Activated T-helper 2 cell treated with anti-CD3 and anti-CD28 coated beads, Interferon-gamma antibody, Interleukin-2, Interleukin-4, amounts not matched to agents 10 μg/mL and 5 μg/mL and 100 μg/mL, durations not matched to agents 14 hours and 24 hours and 36 hours (primary cell): ENCODE measurements at regions not wholly inside any gene's neighbourhood (a gene's known extent, or its start where the extent isn't known, plus 50 kb on each side); places are given as distances from the start of the nearest gene placed in this dataset.

Experiments
- DNase-seq: peaks from one replicate; pipeline ENCODE4 v3.0.0; 2021; ENCODE audit warnings: low spot score
- H3K27ac Mint-ChIP-seq: one replicate; pipeline ENCODE4 v1.8.0; 2021; ENCODE audit warnings: mixed read lengths
- H3K27me3 Mint-ChIP-seq: one replicate; pipeline ENCODE4 v1.8.0; 2021; ENCODE audit warnings: low read depth, mixed read lengths
- H3K36me3 Mint-ChIP-seq: one replicate; pipeline ENCODE4 v1.8.0; 2021; ENCODE audit warnings: low read depth, mixed read lengths
- H3K4me1 Mint-ChIP-seq: one replicate; pipeline ENCODE4 v1.8.0; 2021; ENCODE audit warnings: low read depth, mixed read lengths
- H3K4me3 Mint-ChIP-seq: one replicate; pipeline ENCODE4 v1.8.0; 2021; ENCODE audit warnings: low read depth, mild to moderate bottlenecking, moderate library complexity, mixed read lengths
- H3K9me3 Mint-ChIP-seq: one replicate; pipeline ENCODE4 v1.8.0; 2021; ENCODE audit warnings: mixed read lengths
- intact Hi-C: fragments of 100-400 bp; cut with micrococcal nuclease; formaldehyde crosslinking; loops from one replicate; pipeline ENCODE4 v1.15.1; 2023

DNA sequence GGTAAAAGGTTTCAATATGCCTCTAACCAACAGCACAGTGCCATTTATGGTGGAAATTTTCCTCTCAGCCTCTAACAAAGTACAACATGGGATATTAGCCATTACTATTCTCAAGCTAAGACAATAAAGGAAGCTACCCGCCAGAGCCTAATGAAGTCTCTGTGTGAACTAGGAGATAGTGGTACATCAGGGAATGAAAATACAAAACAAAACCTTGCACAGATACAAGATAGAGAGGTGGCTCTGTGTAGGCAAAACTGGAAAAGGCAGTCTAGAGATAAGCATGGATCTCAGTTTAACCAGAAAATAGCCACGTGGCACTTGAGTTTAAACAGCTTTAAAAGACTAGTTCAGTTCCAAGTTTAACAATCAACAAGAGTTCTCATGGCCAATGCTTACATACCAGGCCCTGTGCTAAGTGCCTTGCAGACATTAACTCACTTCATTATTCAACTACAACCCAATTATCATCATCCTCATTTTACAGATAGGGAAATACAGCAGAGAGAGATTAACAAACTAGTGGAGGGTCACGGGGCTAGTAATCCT, 279.3 kb downstream of the IGSF11 start:
- Mint-ChIP-seq H3K4me3 (no peak overlapping the region), H3K27ac (no peak overlapping the region), H3K9me3 (no peaks in the 10 kb centered on the region), H3K4me1 (no peaks in the 10 kb centered on the region), H3K27me3 (no peaks in the 10 kb centered on the region), H3K36me3 (no peaks in the 10 kb centered on the region)
- no peak for DNase-seq
- intact Hi-C loops: no loop called here

DNA sequence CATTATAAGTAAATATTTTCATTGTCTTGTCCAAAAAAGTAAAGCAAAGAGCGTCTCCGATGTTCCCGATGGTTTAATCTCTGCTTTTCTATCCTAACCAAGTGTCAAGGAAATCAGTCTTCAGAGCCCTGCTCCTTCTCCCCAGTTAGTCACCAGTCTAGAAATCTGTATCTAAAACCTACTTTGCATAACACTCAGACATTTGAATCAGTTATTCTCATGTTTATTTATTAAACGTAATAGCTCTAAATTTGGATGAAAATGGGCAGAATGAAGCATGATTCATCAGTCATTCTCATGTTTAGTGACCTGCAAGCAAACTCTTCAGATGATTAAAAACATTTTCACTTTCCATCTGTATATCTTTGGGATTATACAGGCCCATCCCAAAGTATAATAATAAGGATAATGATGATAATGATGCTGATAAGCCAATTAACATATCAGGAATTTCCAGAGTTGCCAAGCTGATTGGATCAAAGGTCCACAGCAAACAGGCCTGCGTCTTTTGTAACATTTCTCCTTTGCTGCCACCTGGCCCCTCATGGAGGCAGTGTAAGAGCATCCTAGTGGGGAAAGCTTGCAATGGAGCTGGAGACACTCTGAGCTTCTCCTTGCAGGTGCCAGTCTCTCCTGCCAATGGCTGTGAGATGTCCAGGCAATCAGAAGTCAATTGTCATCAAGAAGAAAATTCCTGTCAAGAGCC, 273.9 kb downstream of the IGSF11 start:
- no peaks in the 10 kb centered on the region for H3K36me3 Mint-ChIP-seq
- intact Hi-C loops: no loop called here
- no peaks in the 10 kb centered on the region for H3K4me1 Mint-ChIP-seq
- no peak for DNase-seq
- no peak overlapping the region for H3K27ac Mint-ChIP-seq
- H3K4me3 Mint-ChIP-seq: no peak overlapping the region
- H3K9me3 Mint-ChIP-seq: no peaks in the 10 kb centered on the region
- peaks cover 2% of the 10 kb centered on the region for H3K27me3 Mint-ChIP-seq

DNA sequence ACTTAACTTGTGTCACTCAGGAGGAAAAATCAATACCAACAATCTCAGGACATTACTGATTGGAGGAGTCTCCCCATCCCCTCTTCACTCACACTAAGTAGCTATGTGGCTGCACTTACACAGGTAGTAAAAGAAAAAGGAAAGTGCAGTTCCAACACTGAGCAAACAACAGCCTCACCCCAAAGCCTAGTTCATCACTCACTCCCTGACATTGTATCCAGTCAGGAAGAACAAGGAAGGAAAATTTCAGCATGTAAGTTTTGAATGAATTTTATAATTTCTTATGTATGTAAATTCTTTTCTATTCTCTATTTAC, 273.4 kb downstream of the IGSF11 start:
- intact Hi-C loops: no loop called here
- Mint-ChIP-seq H3K4me3 (no peak overlapping the region), H3K9me3 (no peaks in the 10 kb centered on the region), H3K4me1 (no peaks in the 10 kb centered on the region), H3K36me3 (no peaks in the 10 kb centered on the region), H3K27ac (no peak overlapping the region), H3K27me3 (peaks cover 2% of the 10 kb centered on the region)
- DNase-seq: no peak

DNA sequence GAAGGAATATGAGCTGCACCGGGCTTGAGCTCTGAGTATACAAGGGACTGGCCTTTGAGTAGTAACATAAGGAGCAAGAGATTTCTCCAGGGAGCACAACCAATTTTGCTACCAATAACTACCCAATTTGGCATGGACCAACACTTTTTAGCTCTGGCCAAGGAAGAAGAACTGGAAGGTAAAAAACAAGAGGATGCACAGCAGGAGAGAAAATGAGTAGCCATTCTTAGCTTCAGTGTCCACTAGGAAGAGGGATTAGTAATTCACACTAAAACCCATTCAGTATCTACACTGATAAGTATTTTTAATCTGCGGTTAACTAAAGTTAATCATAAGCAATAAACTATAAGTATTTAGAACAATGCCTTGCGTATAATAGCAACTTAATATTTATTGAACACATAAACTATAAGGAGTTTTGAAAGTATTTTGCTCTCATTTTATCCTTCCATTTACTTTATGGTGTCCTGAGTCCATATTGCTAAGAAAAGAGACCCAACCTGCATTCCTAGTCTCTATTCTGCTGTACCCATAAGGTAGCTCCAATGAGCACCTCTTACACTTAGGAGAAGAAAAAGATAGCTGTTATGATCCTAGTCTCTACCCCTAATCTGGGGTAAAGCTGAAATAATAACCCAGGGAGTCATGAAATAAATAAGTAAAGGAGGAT, 268.9 kb downstream of the IGSF11 start:
- Mint-ChIP-seq H3K36me3 (no peaks in the 10 kb centered on the region), H3K27ac (no peak overlapping the region), H3K4me1 (no peaks in the 10 kb centered on the region), H3K9me3 (no peaks in the 10 kb centered on the region), H3K4me3 (no peak overlapping the region), H3K27me3 (peaks cover 2% of the 10 kb centered on the region)
- no peak for DNase-seq
- intact Hi-C loops: no loop called here

DNA sequence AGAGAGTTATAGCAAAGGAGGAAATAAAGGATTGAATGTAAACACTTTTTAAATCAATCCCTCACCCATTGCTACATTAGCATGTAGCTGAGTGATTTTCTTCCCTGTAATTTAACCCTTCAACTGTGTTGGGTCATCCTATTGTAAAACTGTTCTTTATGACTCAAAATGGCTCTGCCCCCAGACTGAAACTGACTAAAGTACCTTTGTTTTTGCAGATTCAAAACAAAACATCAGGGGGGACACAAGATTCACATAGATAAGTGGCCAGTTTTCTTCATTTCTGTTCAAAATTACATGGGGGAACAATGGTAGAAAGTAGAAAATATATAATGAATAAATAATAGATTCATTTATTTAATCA, 268.4 kb downstream of the IGSF11 start:
- Mint-ChIP-seq H3K27me3 (peaks cover 2% of the 10 kb centered on the region), H3K36me3 (no peaks in the 10 kb centered on the region), H3K4me3 (no peak overlapping the region), H3K27ac (no peak overlapping the region), H3K4me1 (no peaks in the 10 kb centered on the region), H3K9me3 (no peaks in the 10 kb centered on the region)
- no peak for DNase-seq
- intact Hi-C loops: no loop called here

DNA sequence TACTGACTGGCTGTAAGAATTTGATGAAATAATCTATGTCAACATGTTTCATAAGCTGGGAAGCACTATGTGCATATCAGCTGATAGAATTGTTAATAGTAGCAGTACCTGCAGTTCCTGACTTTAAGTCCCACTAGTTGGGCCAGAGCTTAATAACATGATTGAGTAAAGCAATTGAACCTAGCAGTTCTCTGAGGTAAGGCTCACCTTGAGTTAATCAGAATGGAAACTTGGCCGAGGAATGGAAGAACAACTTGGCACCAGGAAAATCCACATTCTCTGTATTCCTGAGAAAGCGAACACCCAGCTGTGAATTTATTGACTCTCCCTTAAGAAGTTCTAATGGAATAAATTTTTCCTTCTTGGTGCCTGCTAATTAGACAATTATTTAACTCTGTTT, 262.6 kb downstream of the IGSF11 start:
- intact Hi-C loops: no loop called here

DNA sequence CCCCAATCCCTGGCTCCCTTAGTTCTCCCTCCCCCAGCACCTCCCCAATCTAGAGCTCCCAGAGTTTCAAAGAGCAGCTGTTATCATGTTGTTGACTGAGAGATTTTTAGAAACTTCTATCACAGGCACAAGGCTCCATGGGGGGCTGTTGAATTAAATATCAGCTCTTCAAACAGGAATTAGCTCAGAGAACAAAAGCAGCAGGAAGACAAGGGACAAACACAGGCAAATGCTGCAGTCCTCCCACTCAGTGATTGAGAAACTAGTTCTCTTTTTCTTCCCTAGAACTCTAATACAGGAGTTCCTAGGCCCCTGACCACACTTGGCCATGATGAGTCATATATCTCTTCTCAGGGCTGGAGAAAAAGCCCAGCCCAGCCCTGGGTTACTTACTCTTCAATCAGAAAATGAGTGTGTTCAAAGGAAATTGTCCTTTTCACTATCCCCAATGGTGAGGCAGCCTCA, 262.1 kb downstream of the IGSF11 start:
- DNase-seq: no peak
- Mint-ChIP-seq H3K36me3 (no peaks in the 10 kb centered on the region), H3K27me3 (no peaks in the 10 kb centered on the region), H3K9me3 (no peaks in the 10 kb centered on the region), H3K4me3 (no peak overlapping the region), H3K27ac (no peak overlapping the region), H3K4me1 (peaks cover 6% of the 10 kb centered on the region)
- intact Hi-C loops: no loop called here

More for the DNA sequence above, 262.6 kb downstream of the IGSF11 start:
- DNase-seq: no peak
- no peaks in the 10 kb centered on the region for H3K9me3 Mint-ChIP-seq
- H3K27me3 Mint-ChIP-seq: no peaks in the 10 kb centered on the region
- no peaks in the 10 kb centered on the region for H3K36me3 Mint-ChIP-seq
- no peak overlapping the region for H3K4me3 Mint-ChIP-seq
- peaks cover 6% of the 10 kb centered on the region for H3K4me1 Mint-ChIP-seq
- no peak overlapping the region for H3K27ac Mint-ChIP-seq

DNA sequence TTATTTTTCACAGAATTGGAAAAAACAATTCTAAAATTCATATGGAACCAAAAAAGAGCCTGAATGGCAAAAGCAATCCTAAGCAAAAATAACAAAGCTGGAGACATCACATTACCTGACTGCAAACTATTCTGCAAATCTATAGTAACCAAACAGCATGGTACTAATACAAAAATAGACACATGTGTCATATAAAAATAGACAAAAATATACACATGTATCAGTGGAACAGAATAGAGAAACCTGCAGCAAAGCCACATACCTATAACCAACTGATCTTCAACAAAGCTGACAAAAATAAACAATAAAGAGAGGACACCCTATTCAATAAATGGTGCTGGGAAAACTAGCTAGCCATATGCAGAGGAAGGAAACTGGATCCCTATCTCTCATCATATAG, 259.6 kb downstream of the IGSF11 start:
- no peak for DNase-seq

DNA sequence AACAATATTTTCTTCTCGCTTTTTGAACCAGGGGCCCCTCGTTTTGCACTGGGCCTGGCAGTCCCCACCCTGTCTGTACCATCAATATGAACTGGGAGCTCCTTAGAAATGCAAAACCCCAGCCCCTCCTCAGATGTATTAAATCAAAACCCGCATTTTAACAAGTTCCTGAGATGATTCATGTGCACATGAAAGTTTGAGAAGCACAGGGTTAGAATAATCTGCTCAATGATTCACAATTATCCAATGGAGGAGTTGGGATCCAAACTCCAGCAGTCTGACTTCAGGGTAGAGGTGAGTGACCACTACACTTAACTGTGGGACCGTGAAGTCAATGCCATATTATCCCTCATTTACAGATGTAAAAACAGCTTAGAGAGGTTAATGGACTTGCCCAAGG, 256.4 kb downstream of the IGSF11 start:
- Mint-ChIP-seq H3K4me3 (no peak overlapping the region), H3K27ac (no peak overlapping the region), H3K36me3 (no peaks in the 10 kb centered on the region), H3K9me3 (no peaks in the 10 kb centered on the region), H3K4me1 (no peaks in the 10 kb centered on the region), H3K27me3 (no peaks in the 10 kb centered on the region)
- intact Hi-C loops: no loop called here
- DNase-seq: no peak

More for the DNA sequence above, 259.6 kb downstream of the IGSF11 start:
- H3K9me3 Mint-ChIP-seq: no peaks in the 10 kb centered on the region
- intact Hi-C loops: no loop called here
- H3K27ac Mint-ChIP-seq: no peak overlapping the region
- no peak overlapping the region for H3K4me3 Mint-ChIP-seq
- H3K36me3 Mint-ChIP-seq: no peaks in the 10 kb centered on the region
- H3K4me1 Mint-ChIP-seq: peaks cover 6% of the 10 kb centered on the region
- H3K27me3 Mint-ChIP-seq: no peaks in the 10 kb centered on the region

DNA sequence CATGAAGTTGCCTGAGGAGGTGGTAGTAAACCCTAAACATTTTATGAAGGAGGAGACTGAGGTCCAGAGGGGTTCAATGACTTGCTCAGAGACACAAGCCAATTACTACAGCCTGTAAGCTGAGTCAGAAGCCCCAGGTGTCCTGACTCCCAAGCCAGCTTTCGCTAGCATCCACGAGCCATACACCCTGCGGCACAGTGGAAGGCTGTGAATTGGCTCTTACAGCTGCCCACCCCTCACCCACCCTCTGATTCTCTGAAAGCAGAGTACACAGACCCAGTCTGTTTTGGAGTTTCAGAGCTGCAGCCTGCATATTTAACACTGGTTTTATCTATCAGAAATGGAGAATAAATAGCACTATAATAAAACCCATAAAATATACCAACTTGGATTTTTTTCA, 253.4 kb downstream of the IGSF11 start:
- Mint-ChIP-seq H3K4me3 (no peak overlapping the region), H3K36me3 (no peaks in the 10 kb centered on the region), H3K27ac (no peak overlapping the region), H3K9me3 (no peaks in the 10 kb centered on the region), H3K27me3 (no peaks in the 10 kb centered on the region), H3K4me1 (no peaks in the 10 kb centered on the region)
- DNase-seq: no peak
- intact Hi-C loops: no loop called here

DNA sequence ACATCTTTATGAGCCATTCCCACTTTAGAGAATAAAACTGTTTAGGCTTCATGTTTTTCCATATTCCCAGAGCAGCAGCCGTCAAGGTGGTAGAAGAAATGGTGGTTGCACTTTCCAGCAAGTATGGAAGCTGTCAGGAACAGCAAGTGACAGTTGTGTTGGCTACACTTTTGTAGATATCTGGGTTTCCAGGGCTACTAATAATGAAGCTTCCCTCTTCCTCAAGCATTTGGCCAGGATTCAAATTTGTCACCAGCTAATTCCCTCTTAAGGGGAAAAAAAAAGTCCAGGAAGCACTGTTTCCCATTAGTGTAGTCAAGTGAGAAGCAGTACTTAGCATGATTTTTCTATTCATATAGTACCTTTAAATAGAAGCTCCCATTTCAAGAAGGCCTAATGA, 252.8 kb downstream of the IGSF11 start:
- Mint-ChIP-seq H3K4me3 (no peak overlapping the region), H3K36me3 (no peaks in the 10 kb centered on the region), H3K27me3 (no peaks in the 10 kb centered on the region), H3K4me1 (no peaks in the 10 kb centered on the region), H3K9me3 (no peaks in the 10 kb centered on the region), H3K27ac (no peak overlapping the region)
- DNase-seq: no peak
- intact Hi-C loops: no loop called here

DNA sequence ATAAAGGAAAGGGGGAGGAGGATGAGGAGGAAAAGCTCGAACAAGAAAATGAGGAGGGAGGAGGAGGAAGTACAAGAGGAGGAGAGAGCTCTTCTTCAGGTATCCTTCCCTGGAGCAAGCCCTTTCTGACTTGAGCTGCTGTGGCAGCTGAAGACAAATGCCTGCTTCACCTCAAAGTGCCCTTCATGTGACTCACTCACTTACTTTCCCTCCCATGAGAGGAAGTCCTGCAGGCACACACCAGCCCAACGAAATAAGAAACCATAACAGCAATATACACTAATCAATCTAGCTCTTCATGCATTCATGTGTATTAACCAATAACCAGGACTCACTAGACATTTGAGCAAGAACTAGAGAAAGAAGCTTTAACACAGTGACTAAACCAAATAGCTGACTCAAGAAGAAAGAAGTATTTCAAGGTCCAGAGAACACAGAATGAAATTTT, 251.9 kb downstream of the IGSF11 start:
- no peak overlapping the region for H3K27ac Mint-ChIP-seq
- H3K9me3 Mint-ChIP-seq: no peaks in the 10 kb centered on the region
- H3K27me3 Mint-ChIP-seq: no peaks in the 10 kb centered on the region
- DNase-seq: no peak
- H3K4me1 Mint-ChIP-seq: no peaks in the 10 kb centered on the region
- H3K4me3 Mint-ChIP-seq: no peak overlapping the region
- intact Hi-C loops: no loop called here
- H3K36me3 Mint-ChIP-seq: no peaks in the 10 kb centered on the region

DNA sequence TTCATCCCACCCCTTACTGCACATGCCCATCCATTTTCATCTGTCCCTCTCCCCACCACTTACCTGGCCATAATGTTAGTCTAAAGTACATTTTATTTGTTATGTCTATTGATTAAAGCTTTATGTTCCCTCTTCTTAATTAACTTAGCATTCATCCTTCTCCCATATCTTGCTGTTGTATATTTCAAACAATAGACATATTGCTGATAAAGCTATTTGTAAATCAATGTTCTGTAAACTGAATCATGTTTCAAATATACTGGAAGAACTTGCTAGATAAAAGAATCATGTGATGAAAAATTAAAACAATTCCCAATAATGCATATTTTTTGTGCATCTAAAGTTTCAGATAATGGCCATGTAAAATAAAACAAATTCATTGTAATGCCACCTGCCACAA, 249.2 kb downstream of the IGSF11 start:
- Mint-ChIP-seq H3K36me3 (no peaks in the 10 kb centered on the region), H3K27ac (no peak overlapping the region), H3K4me1 (no peaks in the 10 kb centered on the region), H3K9me3 (no peaks in the 10 kb centered on the region), H3K4me3 (no peak overlapping the region), H3K27me3 (no peaks in the 10 kb centered on the region)
- DNase-seq: no peak
- intact Hi-C loops: no loop called here
